HEK293T (cell line): ENCODE measurements at regions not wholly inside any gene's neighbourhood (a gene's known extent, or its start where the extent isn't known, plus 50 kb on each side); places are given as distances from the start of the nearest gene placed in this dataset.

Experiments used
- CTCF ChIA-PET: fragments of 350-600 bp; formaldehyde crosslinking; extraction: SDS; loops from one replicate; lab custom pipeline; 2021; ENCODE audit warnings: antibody characterized with exemption, inconsistent platforms; lab: Yijun Ruan, JAX
- POLR2A ChIA-PET: fragments of 350-600 bp; formaldehyde crosslinking; extraction: SDS; loops from one replicate; lab custom pipeline; 2020; ENCODE audit warnings: antibody characterized with exemption, inconsistent platforms; lab: Yijun Ruan, JAX
- DNase-seq: peaks from one replicate; pipeline ENCODE4 v3.0.0; 2012; ENCODE audit warnings: mixed read lengths; ENCODE audit errors: extremely low spot score
- ARNT ChIP-seq: fragments of 450-650 bp; IDR thresholded peaks from 2 replicates; pipeline ENCODE4 v1.6.1; 2017; ENCODE audit warnings: mild to moderate bottlenecking
- BHLHE40 ChIP-seq: fragments of 450-650 bp; IDR thresholded peaks from 2 replicates; pipeline ENCODE4 v1.6.1; 2016; ENCODE audit warnings: mild to moderate bottlenecking, moderate library complexity, borderline replicate concordance
- CTBP1 ChIP-seq: fragments of 450-650 bp; IDR thresholded peaks from 2 replicates; pipeline ENCODE4 v1.6.1; 2016; ENCODE audit warnings: borderline replicate concordance
- ELF4 ChIP-seq: fragments of 450-650 bp; IDR thresholded peaks from 2 replicates; pipeline ENCODE4 v1.6.1; 2017; ENCODE audit warnings: antibody characterized with exemption
- FOXA1 ChIP-seq: fragments of 450-650 bp; IDR thresholded peaks from 2 replicates; pipeline ENCODE4 v1.6.1; 2016; ENCODE audit warnings: mild to moderate bottlenecking
- FOXK2 ChIP-seq: fragments of 450-650 bp; IDR thresholded peaks from 2 replicates; pipeline ENCODE4 v1.6.1; 2016; ENCODE audit warnings: mild to moderate bottlenecking
- FOXM1 ChIP-seq: fragments of 450-650 bp; IDR thresholded peaks from 2 replicates; pipeline ENCODE4 v1.6.1; 2017; ENCODE audit warnings: mild to moderate bottlenecking, borderline replicate concordance
- HDGF ChIP-seq: fragments of 450-650 bp; IDR thresholded peaks from 2 replicates; pipeline ENCODE4 v1.6.1; 2017; ENCODE audit warnings: antibody characterized with exemption, borderline replicate concordance
- L3MBTL2 ChIP-seq: fragments of 450-650 bp; conservative IDR thresholded peaks from 2 replicates; pipeline ENCODE4 v1.6.1; 2016; ENCODE audit warnings: mild to moderate bottlenecking
- LEF1 ChIP-seq: fragments of 450-650 bp; IDR thresholded peaks from 2 replicates; pipeline ENCODE4 v1.6.1; 2017; ENCODE audit warnings: mild to moderate bottlenecking, borderline replicate concordance
- NFRKB ChIP-seq: fragments of 450-650 bp; IDR thresholded peaks from 2 replicates; pipeline ENCODE4 v1.6.1; 2016; ENCODE audit warnings: mild to moderate bottlenecking, moderate library complexity
- PKNOX1 ChIP-seq: fragments of 450-650 bp; IDR thresholded peaks from 2 replicates; pipeline ENCODE4 v1.6.1; 2016
- SP1 ChIP-seq: fragments of 450-650 bp; IDR thresholded peaks from 2 replicates; pipeline ENCODE4 v1.6.1; 2017
- SUZ12 ChIP-seq: fragments of 450-650 bp; IDR thresholded peaks from 2 replicates; pipeline ENCODE4 v1.6.1; 2016; ENCODE audit warnings: mild to moderate bottlenecking
- TARDBP ChIP-seq: fragments of 450-650 bp; IDR thresholded peaks from 2 replicates; pipeline ENCODE4 v1.6.1; 2016
- ZNF384 ChIP-seq: fragments of 450-650 bp; IDR thresholded peaks from 2 replicates; pipeline ENCODE4 v1.6.1; 2016

- ChIA-PET CTCF (no interaction called here), POLR2A (no interaction called here)
- no peak for DNase-seq
- TF ChIP-seq FOXA1 = no peak
- TF ChIP-seq CTBP1 = no peak
- TF ChIP-seq NFRKB = no peak
- no peak for TF ChIP-seq HDGF
- no peak for TF ChIP-seq FOXK2
- TF ChIP-seq LEF1 = no peak
- no peak for TF ChIP-seq SP1
- TF ChIP-seq ARNT = no peak
- no peak for TF ChIP-seq PKNOX1
- no peak for TF ChIP-seq SUZ12
- no peak for TF ChIP-seq FOXM1
- TF ChIP-seq TARDBP = no peak
- no peak for TF ChIP-seq ELF4
- no peak for TF ChIP-seq BHLHE40
- no peak for TF ChIP-seq L3MBTL2
- no peak for TF ChIP-seq ZNF384
Observed at GRCh38 chr15:98207928-98208327, 247.4 kb downstream of the ARRDC4 start.

GRCh38 chr15:98213346-98213979 lies 253.0 kb downstream of the ARRDC4 start:
- DNase-seq = no peak
- CTCF ChIA-PET = interaction anchor here (1.5 kb wide), 1 partner anchor 35 kb away, joined by 3 read pairs; no protein-coding TSS in a partner anchor
- no peak for TF ChIP-seq ZNF384
- TF ChIP-seq FOXK2 = no peak
- TF ChIP-seq BHLHE40 = no peak
- peak; percentile 87 for TF ChIP-seq ELF4
- POLR2A ChIA-PET = no interaction called here

GRCh38 chr15:98216166-98216565 lies 255.7 kb downstream of the ARRDC4 start:
- no peak for TF ChIP-seq PKNOX1
- TF ChIP-seq FOXA1 = no peak
- TF ChIP-seq ZNF384 = no peak
- TF ChIP-seq CTBP1 = no peak
- TF ChIP-seq LEF1 = no peak
- TF ChIP-seq L3MBTL2 = no peak
- no peak for TF ChIP-seq FOXM1
- TF ChIP-seq ARNT = no peak
- no peak for TF ChIP-seq HDGF
- no peak for TF ChIP-seq ELF4
- TF ChIP-seq SP1 = no peak
- TF ChIP-seq NFRKB = no peak
- no peak for TF ChIP-seq FOXK2
- TF ChIP-seq BHLHE40 = no peak
- TF ChIP-seq SUZ12 = no peak
- no peak for TF ChIP-seq TARDBP
- POLR2A ChIA-PET = no interaction called here
- CTCF ChIA-PET = no interaction called here
- DNase-seq = no peak

GRCh38 chr15:98217356-98217755 lies 256.9 kb downstream of the ARRDC4 start:
- ChIA-PET POLR2A (no interaction called here), CTCF (interaction anchor here (0.6 kb wide), 1 partner anchor 53 kb away, joined by 5 read pairs; no protein-coding TSS in a partner anchor)
- no peak for DNase-seq
- TF ChIP-seq PKNOX1 (no peak), FOXM1 (no peak), L3MBTL2 (no peak), BHLHE40 (no peak), ARNT (no peak), ELF4 (no peak), HDGF (no peak), LEF1 (no peak), FOXK2 (no peak), FOXA1 (no peak), TARDBP (no peak), NFRKB (no peak), CTBP1 (no peak), SUZ12 (no peak), ZNF384 (no peak), SP1 (no peak)

- no peak for DNase-seq
- TF ChIP-seq ARNT (no peak), CTBP1 (no peak), FOXA1 (no peak), TARDBP (no peak), NFRKB (no peak), ELF4 (no peak), LEF1 (no peak), L3MBTL2 (no peak), SP1 (no peak)
- CTCF ChIA-PET = interaction anchor here (0.6 kb wide), 1 partner anchor 43 kb away, joined by 3 read pairs; no protein-coding TSS in a partner anchor
- POLR2A ChIA-PET = no interaction called here
Observed at GRCh38 chr15:98221144-98221543, 260.6 kb downstream of the ARRDC4 start.

- CTCF ChIA-PET = interaction anchor here (0.6 kb wide), 1 partner anchor 43 kb away, joined by 3 read pairs; no protein-coding TSS in a partner anchor
- no peak for DNase-seq
- POLR2A ChIA-PET = no interaction called here
- TF ChIP-seq FOXA1 (no peak), TARDBP (no peak), ELF4 (no peak), HDGF (no peak), L3MBTL2 (no peak)
Observed at GRCh38 chr15:98221577-98221976, 261.1 kb downstream of the ARRDC4 start.
